ENCODE measurements at regions not wholly inside any gene's neighbourhood (a gene's known extent, or its start where the extent isn't known, plus 50 kb on each side); places are given as distances from the start of the nearest gene placed in this dataset.

DNA sequence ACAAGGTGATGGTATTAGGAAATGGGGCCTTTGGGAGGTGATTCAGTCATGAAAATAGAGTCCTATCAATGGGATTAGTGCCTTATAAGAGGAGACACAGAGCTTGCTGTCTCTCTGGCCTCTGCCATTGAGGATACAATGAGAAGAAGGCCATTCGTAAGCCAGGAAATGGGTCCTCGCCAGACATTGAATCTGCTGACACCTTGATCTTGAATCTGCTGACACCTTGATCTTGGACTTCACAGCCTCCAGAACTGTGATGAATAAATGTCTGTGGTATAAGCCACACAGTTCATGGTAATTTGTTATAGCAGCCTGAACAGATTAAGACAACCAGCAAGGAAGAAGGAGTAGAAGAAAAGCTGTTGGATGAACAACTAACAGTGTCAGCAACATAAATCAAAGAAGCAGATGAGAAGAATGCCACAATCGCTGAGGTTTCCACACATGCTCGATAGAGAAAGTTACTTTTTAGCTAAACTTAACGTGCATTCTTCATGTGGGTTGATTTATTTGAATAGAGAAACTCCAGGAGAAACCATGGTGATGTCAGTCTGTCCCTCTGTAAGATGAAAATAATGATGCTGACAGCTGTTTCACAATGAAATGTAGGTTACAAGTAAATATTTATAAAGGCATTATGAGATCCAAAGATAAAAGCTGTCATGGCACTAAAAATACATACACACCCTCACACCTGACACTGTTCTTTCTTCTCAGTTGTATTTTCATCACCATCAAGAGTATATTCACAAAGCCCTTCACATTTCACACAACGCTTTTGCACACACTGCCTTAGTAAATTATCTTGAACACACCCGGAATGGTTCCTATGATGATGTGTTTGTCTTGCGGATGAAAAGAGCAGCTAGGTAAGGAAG is 153.7 kb upstream of the NCK2 start:
- DNase-seq = no peak

DNA sequence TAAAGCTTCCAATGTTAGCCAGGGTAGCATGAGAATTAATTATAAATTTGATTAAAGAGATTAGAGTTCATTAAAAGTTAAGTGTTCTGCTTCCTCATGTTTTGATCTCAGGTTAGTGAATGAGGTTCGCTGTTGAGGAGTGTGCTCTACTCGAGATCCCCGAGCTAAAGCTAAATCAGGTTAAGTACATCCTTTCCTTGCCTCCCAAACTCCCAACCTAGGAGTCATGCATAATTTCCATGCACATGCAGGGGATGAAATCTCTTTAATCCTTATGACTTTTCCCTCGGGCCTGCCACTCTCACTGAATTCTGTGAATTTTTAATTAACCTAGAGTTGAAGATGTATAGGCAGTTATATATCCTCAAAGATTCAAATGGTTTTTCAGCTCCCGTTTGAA is 156.1 kb upstream of the NCK2 start:
- DNase-seq = no peak

DNA sequence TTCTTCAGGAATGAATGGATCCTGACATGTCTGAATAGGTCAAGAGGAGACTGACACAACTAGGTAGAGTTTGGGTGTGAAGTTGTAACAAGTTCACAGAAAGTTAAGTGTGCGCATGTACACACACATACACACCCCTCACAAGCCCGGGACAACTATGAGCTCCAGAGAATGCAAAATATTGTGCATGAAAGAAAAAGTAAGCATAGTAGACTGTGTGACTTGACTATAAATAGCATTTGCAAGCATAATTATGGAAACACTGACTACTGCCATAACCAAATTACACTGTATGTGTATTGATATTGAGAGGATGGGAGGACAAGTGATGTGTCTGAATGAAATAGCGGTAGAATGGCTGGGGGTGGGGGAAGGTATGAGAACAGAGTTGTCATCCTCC is 157.1 kb upstream of the NCK2 start:
- no peak for DNase-seq

DNA sequence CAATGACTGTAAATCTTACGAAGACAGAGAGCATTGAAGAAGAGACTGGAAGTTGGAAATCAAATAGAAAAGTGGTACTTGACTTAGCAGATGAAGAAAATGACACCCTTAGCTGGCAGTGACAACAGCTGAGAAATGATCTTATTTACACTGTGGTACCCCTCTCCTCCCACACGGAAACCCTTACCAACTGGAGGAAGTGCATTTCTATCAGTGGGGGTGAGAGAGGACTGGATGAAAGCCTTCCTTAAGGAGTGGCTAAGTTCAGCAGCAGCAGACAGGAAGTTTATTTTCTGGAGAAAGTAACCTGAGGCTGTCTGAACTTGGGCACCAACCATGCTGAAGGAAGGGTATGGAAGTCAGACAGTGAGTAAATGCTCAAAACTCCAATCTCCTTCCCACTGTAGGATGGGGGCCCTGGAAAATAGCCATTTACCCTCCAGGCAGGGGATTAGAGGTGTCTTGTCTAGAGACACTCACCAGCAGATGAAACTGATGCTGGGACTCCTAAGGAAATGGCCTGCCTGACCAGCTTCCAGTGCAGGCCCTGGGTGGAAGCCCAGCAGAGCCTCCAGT is 160.2 kb upstream of the NCK2 start:
- no peak for DNase-seq

DNA sequence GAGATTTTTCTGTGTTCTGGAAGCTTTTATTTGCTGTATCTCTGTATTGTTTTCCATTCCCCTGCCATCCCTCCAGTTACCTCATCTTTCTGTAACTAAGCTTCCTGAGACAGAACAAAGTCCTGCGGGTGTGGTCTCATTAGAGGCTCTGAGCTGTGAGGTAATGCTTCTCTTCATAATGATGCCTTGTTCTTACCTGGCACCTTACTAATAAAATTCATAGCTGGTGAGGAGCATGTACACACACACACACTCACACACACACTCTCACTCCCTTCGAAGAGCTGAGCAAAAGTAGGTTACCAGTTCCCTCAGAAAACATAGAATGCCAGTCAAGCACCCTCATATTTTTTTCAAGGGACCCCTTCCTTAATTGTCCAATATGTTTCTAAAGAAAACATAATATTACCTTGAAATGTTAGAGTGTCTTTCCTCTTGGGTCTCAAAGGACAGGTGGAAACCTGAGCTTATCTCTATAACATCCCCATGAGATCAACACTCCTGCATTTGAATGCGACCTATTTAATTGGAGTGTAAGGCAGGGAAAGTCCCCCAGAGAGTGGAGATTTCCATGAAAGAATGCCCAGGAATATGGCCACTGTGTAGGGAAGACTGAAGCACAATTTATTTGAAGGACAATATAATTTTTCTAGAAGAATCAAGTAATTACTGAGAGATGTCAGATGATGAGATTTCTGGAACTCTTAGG is 161.6 kb upstream of the NCK2 start:
- no peak for DNase-seq

DNA sequence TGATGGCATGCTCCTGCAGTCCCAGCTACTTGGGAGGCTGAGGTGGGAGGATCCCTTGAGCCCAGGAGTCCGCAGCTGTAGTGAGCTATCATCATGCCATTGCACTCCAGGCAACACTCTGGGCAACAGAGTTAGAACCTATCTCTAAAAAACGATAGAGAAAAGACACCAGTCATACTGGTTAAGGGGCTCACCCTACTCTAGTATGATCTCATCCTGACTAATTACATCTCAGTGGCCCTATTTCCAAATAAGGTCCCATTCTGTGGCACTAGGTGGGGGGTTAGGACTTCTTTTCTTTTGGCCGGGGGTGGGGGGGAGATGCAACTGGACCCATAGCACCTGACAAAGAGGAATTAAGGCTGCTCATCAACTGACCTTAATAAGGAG is 163.2 kb upstream of the NCK2 start:
- DNase-seq = no peak

DNA sequence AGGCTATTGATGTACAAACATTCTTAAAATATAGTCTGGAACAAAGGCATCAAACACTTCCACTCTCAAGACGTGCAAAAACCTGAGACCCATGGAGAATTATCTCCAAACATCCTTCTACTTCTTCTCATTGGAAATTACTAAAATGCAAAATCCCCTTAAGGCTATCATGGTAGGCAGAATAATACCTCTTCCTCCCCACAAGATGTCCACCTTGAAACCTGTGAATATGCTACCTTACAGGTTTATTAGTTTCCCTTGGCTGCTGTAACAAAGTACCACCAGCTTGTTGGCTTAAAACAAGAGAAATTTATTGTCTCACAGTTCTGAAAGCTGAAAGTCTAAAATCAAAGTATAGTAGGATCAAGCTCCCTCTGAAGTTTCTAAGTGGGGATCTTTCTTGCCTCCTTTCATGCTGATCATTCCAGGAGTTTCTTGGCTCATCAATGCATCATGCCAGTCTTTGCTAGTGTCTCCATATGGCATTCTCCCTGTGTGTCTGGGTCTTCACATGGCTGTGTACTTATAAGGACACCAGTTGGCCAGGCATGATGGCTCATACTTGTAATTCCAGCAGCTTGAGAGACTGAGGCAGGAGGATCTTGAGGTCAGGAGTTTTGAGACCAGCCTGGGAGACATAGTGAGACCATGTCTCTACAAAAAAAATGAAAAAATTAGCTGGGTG is 163.7 kb upstream of the NCK2 start:
- no peak for DNase-seq

DNA sequence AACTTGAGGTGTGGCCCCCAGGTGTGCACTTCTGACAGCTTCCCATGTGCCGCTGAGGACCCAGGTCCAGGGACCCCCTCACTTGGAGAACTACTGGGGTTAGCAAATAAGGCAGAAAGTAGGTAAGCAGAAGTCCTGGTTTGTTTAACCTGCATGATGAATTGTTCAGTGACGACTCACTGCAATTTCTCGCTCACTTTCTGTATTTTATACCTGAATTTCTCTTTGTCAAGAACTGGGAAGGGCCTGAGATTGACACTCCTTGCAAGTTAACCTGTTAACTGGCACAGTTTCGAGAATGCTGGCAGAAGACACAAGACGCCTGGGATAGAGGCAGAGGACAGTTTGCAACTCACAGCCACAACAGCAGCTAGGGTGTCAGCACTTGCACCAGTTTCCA is 164.5 kb upstream of the NCK2 start:
- no peak for DNase-seq

DNA sequence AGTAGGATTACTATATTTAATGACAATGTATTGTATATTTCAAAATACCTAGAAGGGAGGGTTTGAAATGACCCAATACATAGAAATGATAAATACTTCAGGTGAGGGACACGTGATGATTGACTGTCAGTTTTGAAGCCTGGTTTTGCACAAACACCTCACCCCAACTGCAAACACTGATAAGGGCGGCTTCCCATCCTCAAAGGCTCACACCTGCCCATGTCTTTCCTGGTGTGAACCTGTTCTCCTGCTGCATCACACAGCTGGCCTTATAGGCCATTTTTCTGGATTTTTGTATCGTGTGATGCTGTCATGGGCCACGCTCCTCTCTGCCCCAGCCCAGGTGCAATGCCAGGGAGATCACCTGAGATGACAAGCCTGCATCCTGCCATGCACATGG is 166.5 kb upstream of the NCK2 start:
- DNase-seq = no peak

DNA sequence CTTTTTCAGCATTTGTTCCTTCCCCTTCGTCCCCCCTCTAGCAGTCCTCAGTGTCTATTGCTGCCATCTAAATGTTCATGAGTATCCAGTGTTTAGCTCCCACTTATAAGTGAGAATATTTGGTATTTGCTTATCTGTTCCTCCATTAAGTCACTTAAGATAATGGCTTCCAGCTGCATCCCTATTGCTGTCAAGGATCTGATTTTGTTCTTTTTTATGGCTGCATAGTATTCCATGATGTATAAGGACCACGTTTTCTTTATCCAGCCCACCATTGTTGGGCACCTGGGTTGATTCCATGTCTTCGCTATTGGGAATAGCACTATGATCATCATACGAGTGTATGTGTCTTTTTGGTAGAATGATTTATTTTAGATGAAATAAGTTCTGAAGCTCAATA is 166.9 kb upstream of the NCK2 start:
- DNase-seq = no peak

DNA sequence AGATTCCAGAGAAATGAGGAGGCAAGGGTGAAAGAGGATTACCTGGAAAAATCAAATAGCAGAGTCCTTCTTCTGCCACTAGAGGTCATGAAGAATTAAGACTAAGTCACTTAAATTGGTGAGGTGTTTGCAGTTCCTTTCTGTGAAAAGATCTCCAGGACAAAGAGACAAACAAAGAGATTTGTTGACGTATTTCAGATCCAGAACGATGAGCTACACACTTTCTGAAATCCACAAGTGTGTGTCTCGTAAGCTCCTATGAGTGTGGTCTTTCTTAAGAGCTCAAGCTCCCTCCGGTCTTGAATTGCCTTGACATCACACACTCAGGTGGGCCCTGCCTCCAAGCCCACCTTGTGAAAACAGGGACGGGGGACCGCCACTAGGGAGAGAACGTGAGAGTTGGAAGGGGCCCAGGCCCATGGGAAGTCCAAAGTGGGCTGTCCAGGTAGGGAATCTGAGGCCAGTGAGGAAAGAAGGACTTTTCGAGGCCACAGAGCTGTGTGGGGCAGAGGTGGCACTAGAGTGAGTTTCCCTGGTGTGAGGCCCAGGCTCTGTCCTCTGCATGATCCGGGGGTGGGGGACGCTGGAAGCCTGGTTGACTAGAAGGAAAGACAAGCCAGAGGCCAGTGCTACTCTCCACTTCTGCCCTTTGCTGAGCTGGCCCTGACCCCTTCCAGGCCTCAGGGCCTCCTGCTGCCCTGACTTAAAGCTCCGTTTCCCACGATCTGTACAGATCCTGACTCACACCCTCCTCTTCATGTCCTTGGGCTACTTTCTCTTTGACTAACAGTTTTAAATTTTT is 168.1 kb upstream of the NCK2 start:
- no peak for DNase-seq

DNA sequence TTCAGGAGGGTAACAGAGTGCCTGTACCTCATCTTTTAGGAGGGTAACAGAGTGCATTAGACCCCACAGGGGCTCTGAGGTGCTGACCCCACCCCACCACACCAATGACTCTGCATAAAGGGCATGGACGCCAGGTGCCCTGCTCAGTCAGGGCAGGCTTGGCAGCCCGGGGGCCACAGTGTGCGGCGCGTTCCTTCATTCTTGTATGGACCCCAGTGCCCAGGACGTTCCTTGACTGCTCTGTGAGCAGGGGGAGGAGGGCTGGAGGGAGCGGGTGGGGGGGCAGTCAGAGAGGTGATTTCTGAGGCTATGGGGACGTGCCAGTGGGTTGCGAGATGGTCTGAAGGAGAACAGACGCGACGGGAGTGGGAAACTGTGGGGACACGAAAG is 168.7 kb upstream of the NCK2 start:
- DNase-seq = no peak

DNA sequence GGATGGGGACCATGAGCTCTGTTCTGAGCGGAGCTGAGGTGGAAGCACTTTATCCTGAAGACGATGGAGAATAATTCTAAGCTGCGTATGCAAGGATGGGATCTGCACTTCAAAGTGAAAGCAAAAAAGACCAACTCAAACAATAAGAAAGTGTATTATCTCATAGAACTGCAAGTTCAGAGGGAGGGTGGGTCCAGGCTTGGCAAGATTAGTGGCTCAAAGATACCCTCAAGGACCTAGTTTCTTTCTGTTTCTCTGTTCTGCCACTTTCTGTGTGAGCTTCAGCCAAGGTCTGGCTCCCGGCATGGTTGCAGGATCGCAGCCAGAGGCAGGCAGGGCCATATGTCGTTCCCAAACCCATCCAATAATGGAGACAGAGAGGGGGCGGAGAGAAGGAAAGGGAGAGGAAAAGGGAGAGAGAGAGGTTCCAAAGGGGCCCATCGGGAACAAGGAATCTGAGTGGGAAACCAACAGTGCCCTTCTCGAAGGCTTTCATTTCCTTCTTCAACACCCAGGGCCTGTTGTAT is 169.2 kb upstream of the NCK2 start:
- DNase-seq = no peak

DNA sequence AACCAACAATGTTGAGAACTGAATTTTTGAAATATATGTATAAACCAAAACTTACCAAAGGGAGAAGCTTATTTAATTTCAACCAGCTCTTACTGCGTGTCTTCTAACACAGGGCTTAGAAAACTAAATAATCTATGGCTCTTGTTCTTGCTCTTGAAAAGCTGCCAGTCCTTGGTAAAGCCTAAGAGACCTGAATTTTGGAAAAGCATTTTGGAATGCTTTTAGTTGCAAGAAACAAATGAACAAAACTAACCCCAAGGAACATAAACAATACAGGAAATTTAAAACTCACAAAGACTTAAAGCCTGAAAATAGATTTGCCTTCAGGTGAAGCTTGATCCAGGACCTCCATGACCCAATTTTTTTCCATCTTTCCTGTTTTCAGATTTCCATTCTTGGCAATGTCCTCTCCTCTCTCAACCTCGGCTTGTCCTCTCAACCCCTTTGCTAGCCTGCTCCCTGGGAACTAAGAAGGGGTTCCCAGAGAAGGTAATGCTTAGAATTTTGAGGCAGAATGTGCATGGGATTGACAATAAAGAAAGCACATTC is 169.8 kb upstream of the NCK2 start:
- no peak for DNase-seq

DNA sequence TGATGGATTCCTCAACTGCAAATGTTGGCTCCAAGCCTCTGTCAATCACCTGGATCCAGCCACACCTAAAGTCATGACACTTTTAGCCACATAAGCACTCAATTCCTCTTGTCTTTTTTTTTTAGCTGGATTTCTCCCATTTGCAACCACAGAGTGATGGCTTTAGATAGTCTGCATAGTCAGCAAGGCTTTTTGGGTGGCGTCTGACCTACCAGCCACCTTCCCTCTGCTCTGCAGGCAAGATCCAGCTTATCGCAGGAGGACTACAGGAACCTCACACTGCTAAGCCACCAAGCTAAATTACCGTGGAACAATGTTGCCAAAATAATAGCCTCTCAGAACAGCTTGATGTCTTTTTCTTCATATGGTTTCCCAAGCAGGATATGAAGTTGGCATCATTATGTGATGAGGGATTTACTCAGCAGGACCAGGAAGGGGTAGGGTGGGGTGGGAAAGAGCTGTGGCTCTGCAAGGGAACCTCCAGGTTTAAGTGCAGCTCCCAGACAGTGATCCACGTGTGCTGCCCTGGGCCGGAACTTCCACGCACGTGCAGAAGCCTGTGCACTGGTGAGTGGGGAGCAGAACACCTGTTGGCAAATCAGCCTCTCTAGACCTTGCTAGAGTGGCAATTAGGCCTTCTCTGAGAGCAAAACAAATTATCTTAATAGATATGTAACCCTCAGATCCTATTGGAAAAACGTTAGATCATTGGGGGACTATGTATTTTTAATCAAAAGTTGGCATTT is 170.6 kb upstream of the NCK2 start:
- no peak for DNase-seq

DNA sequence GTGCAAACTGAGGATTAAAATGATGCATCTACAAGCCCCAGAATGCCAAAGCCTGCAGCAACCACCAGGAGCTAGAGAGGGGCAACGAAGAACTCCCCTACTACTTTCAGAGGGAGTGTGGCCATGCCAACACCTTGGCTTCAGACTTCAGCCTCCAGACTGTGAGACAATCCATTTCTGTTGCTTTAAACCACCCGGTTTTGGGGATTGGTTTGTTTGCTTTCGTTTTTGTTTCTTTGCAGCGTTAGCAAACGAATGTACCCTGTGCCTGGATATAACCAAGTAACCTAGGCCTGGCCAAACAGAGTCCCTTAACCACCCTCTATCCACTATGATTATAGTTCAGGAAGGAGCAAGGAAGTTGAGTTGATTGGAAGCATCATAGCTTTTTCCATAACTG is 171.2 kb upstream of the NCK2 start:
- no peak for DNase-seq

DNA sequence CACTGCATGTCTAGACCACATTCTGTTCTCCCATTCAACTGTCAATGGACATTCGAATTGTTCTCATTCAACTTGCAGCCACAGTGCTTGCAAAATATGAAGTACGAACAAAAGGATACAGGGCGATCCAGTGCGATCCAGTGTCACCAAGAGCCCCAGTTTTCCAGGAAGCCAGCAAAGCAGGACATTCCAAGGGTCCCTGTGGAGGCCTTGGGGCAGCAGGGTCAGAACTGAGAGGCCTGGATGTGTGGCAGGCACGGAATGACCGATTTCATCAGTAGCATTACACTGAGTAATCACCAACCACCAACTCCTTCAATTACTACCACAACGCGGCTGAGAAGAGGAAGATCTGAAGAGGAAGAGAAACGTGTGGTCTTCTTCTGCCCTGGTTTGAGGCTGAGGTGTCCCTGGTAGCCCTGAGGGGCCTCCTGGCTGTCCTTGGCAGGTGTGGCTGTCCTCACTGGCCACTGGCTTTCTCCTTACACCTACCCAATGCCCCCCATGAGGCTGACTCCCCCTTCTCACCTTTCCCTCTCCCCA is 172.7 kb upstream of the FHL2 start:
- no peak for DNase-seq

DNA sequence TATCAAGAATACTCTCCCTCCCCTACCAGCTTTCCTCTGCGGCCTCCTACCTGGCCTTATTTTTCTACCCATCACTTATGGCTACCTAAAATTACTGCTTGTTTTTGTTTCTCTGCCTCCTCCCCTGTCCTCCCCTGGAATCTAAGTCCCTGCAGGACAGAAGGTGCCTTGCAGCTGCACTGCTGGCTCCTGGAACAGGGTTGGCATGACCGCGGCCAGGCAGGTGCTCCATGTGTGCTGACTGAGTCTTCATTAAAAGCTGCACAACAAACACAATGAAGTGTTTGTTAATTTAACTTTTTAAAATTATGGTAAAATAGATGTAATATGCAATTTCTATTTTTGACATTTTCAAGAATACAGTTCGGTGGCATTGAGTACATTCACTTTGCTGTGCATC is 171.9 kb upstream of the FHL2 start:
- DNase-seq = no peak

DNA sequence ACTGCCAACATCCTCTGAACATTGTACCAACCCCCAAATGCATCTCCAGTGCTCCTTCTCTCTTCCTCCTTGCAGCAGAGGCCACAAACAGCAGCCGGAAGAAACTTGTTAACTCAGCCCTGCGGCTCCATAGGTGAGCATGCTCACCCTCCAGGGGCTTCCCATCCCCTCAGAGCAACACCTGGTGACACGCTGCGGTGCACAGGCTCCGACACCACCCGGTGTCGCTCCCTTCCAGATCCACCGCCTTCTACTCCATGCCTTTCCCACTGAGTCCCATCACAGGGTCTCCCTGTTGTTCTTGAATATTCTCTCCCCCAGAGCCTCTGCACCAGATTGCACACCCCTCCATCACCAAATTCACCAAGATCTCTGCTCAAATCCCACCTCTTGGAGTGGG is 171.5 kb upstream of the FHL2 start:
- no peak for DNase-seq

DNA sequence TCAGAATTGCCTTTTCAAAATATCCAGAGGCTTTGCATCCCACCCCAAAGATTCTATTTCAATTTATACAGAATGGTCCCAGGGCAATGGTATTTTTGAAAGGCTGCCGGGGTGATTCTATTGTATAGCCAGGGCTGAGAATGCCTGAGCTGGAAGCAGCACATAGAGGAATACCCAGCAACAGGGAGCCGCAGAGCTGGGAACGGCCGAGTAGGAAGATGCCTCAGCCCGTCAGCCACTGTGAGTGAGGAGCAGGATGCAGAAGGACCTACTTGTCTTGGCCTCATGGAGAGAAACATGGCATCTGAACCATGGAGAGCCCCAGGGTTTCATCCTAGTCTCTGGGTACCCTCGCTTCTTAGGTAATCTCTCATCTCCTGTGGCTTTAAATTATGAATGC is 170.8 kb upstream of the FHL2 start:
- no peak for DNase-seq

DNA sequence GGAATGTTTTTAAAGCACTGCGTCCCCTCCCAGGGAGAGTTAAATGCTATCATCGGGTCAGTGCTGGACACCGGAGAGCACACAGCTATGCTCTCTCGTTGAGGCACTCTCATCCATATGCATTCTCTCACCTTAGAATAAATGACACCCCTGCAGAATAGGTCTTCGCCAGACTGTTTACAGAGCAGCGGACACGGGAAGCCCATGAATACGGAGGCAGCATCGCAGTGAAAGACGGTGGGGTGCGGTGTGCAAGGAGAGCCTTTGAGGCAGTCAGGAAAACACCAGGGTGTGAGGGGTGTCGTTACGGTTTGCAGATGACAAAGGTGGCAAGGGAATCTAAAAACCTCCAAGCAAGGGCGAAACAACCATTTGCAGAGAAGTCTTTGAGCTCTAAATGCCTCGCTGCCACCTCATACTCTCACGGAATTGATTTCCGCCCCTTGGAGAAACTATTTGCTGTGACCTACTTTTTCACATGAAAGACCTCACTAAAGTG is 169.2 kb upstream of the FHL2 start:
- DNase-seq = no peak

All from activated naive CD4-positive, alpha-beta T cell treated with Interleukin-2 at 50 U/mL for 16 hours (primary cell).